Pancreas (tissue), 10 donors: ENCODE measurements at regions not wholly inside any gene's neighbourhood (a gene's known extent, or its start where the extent isn't known, plus 50 kb on each side); places are given as distances from the start of the nearest gene placed in this dataset.

Experiments
- ATAC-seq, 4 donors: fragments of 200-7000 bp; cut with Tn5 transposase; one replicate each; pipeline versions ENCODE4 v1.8.0 to v1.9.1; 2020; ENCODE audit warnings: mild to moderate bottlenecking in 4 of 4, moderate library complexity in 4 of 4
- DNase-seq, 6 donors: peaks; one replicate each; pipeline ENCODE4 v3.0.0-alpha.2; 2020
- FAIRE-seq: peaks from 2 replicates; lab custom pipeline; 2012; peaks lifted over from hg19 to GRCh38; lab: Jason Lieb, UNC
- H3K27ac ChIP-seq, 4 donors: fragments of 200-600 bp; sonication (generic); 1 replicate in 3 of 4; 2 replicates in 1 of 4; pipeline versions ENCODE4 v1.5.0 to v1.8.0; 2020
- H3K27me3 ChIP-seq, 4 donors: fragments of 200-600 bp; one replicate each; pipeline ENCODE4 v1.8.0; 2021
- H3K36me3 ChIP-seq, 3 donors: fragments of 200-600 bp; sonication (generic) in 1 of 3; one replicate each; pipeline versions ENCODE4 v1.5.0 to v1.8.0; 2020 to 2021
- H3K4me1 ChIP-seq, 3 donors: fragments of 200-600 bp; one replicate each; pipeline ENCODE4 v1.8.0; 2021
- H3K4me3 ChIP-seq, 4 donors: fragments of 200-600 bp; sonication (generic) in 2 of 4; one replicate each; pipeline versions ENCODE4 v1.5.0 to v1.8.0; 2020 to 2021
- H3K9me3 ChIP-seq, 4 donors: fragments of 200-600 bp; one replicate each; pipeline ENCODE4 v1.8.0; 2021
- WGBS, 2 donors: extraction: QIAGEN DNeasy Blood & Tissue Kit; methylation state at CpG; one replicate each; pipeline ENCODE4 v1.1.7; 2013; 5-methylcytosine and 5-hydroxymethylcytosine counted together
- intact Hi-C, 3 donors: fragments of 100-400 bp; cut with DNase I; formaldehyde crosslinking; loops; one replicate each; pipeline versions ENCODE4 v1.11.1 to v1.14.2; 2022
- TF ChIP-seq, protein P1 (sequence below), 4 donors: fragments of 200-600 bp; sonication (generic) in 3 of 4; IDR thresholded peaks; one replicate each; pipeline versions ENCODE4 v1.5.0 to v1.8.0; 2021; ENCODE audit warnings: antibody characterized with exemption in 4 of 4
- donor health status: healthy with polysubstance abuse.
- donor health status: DM: no; HTN: no; CAD: no; lungs with moderate emphysema.
- donor health status: DM: no; HTN: no; CAD: no.
- donor health status: control.
- donor health status: control.
- donor health status: Bipolar disorder and iron deficiency.
- donor health status: DM: yes; HTN: yes; CAD: no.
- donor health status: DM: no; HTN: no; CAD: no.
- donor health status: DM: no; HTN: no; CAD: no.
- donor health status: DM: yes; HTN: yes; CAD: no.

DNA sequence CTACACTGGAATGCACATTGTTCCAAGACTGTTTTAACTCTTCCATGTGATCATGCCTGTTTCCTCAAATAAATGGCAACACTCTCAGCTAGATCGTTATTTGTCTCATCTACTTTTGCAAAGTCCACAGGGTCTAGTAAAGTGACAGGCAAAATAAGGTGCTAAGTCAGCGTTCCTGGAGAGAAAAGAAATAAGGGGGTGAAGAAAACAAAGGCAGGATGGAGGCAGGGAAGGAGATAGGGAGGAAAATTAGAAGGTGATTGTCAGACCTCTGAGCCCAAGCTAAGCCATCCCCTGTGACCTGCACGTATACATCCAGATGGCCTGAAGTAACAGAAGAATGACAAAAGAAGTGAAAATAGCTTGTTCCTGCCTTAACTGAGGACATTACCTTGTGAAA lies 132.1 kb downstream of the RAB38 start:
- Histone ChIP-seq H3K36me3 (no peaks in the 10 kb centered on the region), H3K27me3 (no peaks in the 10 kb centered on the region), H3K4me1 (peaks cover 11 to 17% (median 16%) of the 10 kb centered on the region in 3 donors), H3K4me3 (no peak overlapping the region), H3K27ac (no peak overlapping the region), H3K9me3 (no peaks in the 10 kb centered on the region)
- no peak for ATAC-seq
- 77 to 84% methylated on average over 3 of the region's 3 CpGs for WGBS, 2 donors
- DNase-seq: no peak
- intact Hi-C loops: no loop called here
- TF ChIP-seq, protein P1, sequence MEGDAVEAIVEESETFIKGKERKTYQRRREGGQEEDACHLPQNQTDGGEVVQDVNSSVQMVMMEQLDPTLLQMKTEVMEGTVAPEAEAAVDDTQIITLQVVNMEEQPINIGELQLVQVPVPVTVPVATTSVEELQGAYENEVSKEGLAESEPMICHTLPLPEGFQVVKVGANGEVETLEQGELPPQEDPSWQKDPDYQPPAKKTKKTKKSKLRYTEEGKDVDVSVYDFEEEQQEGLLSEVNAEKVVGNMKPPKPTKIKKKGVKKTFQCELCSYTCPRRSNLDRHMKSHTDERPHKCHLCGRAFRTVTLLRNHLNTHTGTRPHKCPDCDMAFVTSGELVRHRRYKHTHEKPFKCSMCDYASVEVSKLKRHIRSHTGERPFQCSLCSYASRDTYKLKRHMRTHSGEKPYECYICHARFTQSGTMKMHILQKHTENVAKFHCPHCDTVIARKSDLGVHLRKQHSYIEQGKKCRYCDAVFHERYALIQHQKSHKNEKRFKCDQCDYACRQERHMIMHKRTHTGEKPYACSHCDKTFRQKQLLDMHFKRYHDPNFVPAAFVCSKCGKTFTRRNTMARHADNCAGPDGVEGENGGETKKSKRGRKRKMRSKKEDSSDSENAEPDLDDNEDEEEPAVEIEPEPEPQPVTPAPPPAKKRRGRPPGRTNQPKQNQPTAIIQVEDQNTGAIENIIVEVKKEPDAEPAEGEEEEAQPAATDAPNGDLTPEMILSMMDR (IDR thresholded peaks at IDR 0.05): no peak
- FAIRE-seq: no peak

DNA sequence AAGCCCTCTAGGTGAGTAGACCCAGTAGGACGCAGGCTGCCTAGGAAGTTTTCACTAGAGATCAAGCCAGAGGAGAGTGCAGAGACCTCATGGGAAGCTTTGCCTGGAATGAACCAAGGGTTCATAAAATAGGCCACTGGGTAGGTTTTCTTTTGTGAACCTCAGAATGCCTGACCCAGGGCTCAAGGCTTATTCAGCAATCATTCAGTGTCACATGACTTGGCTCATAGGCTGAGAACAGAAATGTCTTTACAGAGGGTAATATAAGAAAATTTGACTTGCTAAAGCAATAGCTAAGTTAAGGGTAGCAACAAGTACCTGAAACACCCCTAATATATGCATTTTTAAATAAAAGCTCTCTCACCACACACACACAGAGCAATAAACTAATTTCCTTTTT lies 132.6 kb downstream of the RAB38 start:
- Histone ChIP-seq H3K36me3 (no peaks in the 10 kb centered on the region), H3K27me3 (no peaks in the 10 kb centered on the region), H3K4me1 (peaks cover 11 to 22% (median 16%) of the 10 kb centered on the region in 3 donors), H3K27ac (no peak overlapping the region), H3K4me3 (no peak overlapping the region), H3K9me3 (no peaks in the 10 kb centered on the region)
- no peak for DNase-seq
- TF ChIP-seq, protein P1 (IDR thresholded peaks at IDR 0.05): no peak
- no peak for FAIRE-seq
- ATAC-seq: peak in 3 of 4 donors; percentile 27 to 62 (median 56)
- 90 to 95% methylated on average over 1 of the region's 1 CpG for WGBS, 2 donors
- intact Hi-C loops: no loop called here

DNA sequence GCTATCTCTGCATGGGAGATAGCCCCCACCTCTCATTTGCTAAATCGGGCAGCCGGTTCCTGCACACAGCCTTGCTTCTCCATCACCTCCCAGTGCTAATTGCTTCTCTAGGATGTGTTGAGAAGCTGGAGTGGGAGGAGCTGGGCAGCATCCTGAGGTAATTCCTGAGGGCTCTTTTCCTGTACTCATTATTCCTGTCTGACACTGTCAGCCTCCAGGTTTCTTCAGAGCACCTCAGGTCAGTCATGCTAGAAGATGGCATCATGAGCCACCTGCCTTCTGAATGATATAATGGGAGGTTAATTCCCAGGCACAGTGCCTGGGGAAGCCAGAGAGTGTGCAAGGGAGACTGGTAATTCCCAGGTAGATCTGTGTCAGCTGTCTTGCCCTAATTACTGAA lies 133.0 kb downstream of the RAB38 start:
- TF ChIP-seq, protein P1 (IDR thresholded peaks at IDR 0.05): no peak
- no peaks in the 10 kb centered on the region for H3K27me3 ChIP-seq
- 94 to 97% methylated on average over 2 of the region's 2 CpGs for WGBS, 2 donors
- H3K36me3 ChIP-seq: no peaks in the 10 kb centered on the region
- H3K27ac ChIP-seq: no peak overlapping the region
- DNase-seq (no peak), FAIRE-seq (no peak), ATAC-seq (no peak)
- H3K4me1 ChIP-seq: peaks cover 11 to 24% (median 16%) of the 10 kb centered on the region in 3 donors
- H3K9me3 ChIP-seq: no peaks in the 10 kb centered on the region
- H3K4me3 ChIP-seq: no peak overlapping the region
- intact Hi-C loops: no loop called here

DNA sequence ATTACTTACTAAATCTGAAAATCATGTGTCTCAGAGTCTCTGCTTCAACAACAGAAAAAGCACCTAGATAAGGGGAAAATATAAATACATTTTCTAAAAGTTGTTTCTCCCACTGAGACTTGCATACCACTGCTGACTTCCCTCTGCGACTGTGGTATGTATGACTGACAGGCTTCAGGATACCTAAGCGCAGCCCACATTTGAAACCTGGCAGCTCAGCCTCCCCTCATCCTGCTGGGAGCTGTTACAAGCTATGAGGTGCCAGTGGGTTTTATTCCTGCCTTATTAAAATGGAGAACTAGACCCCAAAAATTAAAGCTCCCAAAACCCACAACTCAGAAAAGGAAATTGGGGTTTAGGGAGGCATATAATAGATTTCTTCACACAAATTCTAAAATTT lies 133.6 kb downstream of the RAB38 start:
- no peak for ATAC-seq
- Histone ChIP-seq H3K27me3 (no peaks in the 10 kb centered on the region), H3K36me3 (no peaks in the 10 kb centered on the region), H3K4me3 (no peak overlapping the region), H3K27ac (no peak overlapping the region), H3K9me3 (no peaks in the 10 kb centered on the region), H3K4me1 (peaks cover 16 to 26% (median 17%) of the 10 kb centered on the region in 3 donors)
- intact Hi-C loops: no loop called here
- no peak for FAIRE-seq
- TF ChIP-seq, protein P1 (IDR thresholded peaks at IDR 0.05): no peak
- 98 to 100% methylated on average over 2 of the region's 2 CpGs for WGBS, 2 donors
- DNase-seq: no peak

DNA sequence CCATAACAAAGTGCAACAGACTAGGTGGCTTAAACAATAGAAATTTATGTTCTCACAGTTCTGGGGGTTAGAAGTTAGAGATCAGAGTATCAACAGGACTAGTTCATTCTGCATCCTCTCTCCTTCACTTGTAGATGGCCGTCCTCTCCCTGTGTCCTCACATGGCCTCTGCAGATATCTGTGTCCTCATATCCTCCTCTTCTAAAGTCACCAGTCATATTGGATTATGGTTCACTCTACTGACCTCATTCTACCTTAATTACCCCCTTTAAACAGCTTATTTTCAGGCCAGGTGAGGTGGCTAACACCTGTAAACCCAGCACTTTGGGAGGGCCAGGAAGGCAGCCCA lies 135.1 kb downstream of the RAB38 start:
- H3K27ac ChIP-seq: peak overlapping the region in 2 of 4 donors; percentile 23 to 31
- no peaks in the 10 kb centered on the region for H3K27me3 ChIP-seq
- ATAC-seq (peak in 3 of 4 donors; percentile 34 to 59 (median 42)), FAIRE-seq (no peak), DNase-seq (no peak)
- H3K36me3 ChIP-seq: no peaks in the 10 kb centered on the region
- H3K4me1 ChIP-seq: peaks cover 16 to 26% (median 23%) of the 10 kb centered on the region in 3 donors
- H3K4me3 ChIP-seq: no peak overlapping the region
- WGBS, 2 donors: 40 to 51% methylated on average over 1 of the region's 1 CpG
- intact Hi-C loops: no loop called here
- TF ChIP-seq, protein P1 (IDR thresholded peaks at IDR 0.05): no peak
- no peaks in the 10 kb centered on the region for H3K9me3 ChIP-seq
